Erythroblast (primary cell): ENCODE measurements at regions not wholly inside any gene's neighbourhood (a gene's known extent, or its start where the extent isn't known, plus 50 kb on each side); places are given as distances from the start of the nearest gene placed in this dataset.

Experiments
- DNase-seq, 2 experiments: peaks; one replicate each; lab custom pipeline; 2025; lab: John Stamatoyannopoulos, UW
- GATA1 ChIP-seq: IDR thresholded peaks from 2 replicates; pipeline ENCODE4 v1.6.1; 2011; ENCODE audit warnings: low read depth, mild to moderate bottlenecking, control low read depth, low read length, moderate library complexity
- POLR2A ChIP-seq: IDR thresholded peaks from 2 replicates; pipeline ENCODE4 v1.6.1; 2011; ENCODE audit warnings: mild to moderate bottlenecking, low read length

DNA sequence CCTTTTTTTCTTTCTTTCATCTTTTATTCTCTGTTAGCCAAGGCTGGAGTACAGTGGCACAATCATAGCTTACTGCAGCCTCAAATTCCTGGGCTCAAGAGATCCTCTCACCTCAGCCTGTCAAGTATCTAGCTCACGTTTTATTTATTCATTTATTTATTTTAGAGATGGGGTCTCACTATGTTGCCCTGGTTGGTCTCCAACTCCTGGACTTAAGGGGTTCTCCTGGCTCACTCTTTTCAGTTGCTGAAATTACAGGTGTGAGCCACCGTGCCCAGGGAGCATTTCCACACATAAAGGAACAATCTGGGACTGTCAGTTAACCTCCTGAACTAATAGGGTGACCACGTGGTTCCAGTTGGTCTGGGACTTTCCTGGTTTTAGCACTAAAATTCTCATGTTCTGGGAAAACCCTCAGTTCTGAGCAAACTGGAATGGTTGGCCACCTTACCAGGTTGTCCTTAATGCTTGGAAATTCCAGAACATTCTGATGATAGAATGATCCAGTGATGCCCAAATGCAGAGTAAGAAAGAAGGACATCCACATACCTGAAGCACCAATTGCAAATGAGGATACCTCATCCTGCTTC is 105.5 kb upstream of the ZNF217 start:
- TF ChIP-seq GATA1 = no peak
- no peak for TF ChIP-seq POLR2A
- no peak for DNase-seq

DNA sequence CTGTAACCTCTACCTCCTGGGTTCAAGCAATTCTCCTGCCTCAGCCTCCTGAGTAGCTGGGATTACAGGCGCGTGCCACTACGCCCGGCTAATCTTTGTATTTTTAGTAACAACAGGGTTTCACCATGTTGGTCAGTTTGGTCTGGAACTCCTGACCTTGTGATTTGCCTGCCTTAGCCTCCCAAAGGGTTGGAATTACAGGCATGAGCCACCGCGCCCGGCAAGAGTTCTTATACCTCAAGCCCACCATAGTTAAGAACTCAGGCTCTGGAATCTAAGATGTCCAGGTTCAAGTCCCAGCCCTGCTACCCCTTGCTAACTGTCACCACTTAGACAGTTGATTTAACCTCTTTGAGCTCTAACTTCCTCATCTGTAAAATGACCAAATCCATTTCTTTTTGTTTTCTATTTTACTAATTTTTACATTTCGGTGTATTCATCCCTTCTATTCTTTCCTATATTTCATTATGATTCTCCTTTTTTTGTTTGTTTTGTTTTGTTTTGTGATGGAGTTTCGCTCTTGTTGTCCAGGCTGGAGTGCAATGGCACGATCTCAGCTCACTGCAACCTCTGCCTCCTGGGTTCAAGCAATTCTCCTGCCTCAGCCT is 104.8 kb upstream of the ZNF217 start:
- no peak for DNase-seq
- TF ChIP-seq POLR2A (no peak), GATA1 (no peak)

DNA sequence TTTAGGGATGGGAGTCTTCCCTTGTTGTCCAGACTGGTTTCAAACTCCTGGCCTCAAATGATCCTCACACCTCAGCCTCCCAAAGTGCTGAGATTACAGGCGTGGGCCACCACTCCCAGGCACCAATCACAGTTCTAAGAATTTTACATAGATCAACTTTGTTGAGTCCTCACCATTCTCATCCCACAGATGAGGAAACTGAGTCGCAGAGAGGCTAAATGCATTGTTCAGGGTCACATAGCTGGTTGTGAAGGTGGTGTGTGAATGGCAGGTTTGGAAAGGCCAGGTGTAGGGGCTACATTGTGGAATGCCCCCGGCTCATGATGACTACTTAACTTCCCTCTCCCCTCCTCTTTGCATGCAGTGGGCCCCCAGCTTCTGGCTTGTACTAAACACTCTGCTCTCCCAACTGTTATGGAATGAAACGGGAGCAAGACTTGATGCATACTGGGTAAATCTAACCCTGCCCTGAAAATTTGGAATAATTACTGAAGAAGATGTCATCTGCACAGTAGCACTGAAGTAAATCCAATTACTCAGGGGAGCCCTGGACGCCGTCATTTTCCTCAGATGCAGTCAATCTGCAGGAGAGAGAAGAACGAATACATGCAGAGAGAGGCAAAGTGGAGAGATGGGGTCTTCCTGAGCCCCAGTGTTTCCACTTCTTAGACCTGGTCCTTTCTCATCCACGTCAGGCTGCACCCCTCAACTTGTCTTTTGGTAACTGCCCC is 102.3 kb upstream of the ZNF217 start:
- TF ChIP-seq GATA1 = no peak
- TF ChIP-seq POLR2A = no peak
- DNase-seq = no peak

DNA sequence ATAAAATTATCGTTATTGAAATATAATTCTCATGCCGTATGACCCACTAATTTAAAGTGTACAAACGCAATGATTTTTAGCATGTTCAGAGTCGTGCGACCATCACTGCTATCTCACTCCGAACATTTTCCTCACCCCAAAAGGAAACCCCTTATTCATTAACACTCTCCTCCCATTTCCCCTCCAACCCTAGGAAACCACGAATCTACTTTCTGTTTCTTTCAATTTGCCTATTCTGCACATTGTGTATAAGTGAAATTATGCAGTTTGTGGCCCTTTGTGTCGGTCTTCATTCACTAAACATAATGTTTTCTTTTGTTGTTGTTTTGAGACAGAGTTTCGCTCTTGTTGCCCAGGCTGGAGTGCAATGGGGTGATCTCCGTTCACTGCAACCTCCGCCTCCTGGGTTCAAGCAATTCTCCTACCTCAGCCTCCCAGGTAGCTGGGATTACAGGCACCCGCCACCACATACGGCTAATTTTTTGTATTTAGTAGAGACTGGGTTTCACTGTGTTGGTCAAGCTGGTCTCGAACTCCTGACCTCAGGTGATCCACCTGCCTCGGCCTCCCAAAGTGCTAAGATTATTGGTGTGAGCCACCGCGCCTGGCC is 99.7 kb upstream of the ZNF217 start:
- TF ChIP-seq POLR2A (no peak), GATA1 (no peak)
- no peak for DNase-seq

DNA sequence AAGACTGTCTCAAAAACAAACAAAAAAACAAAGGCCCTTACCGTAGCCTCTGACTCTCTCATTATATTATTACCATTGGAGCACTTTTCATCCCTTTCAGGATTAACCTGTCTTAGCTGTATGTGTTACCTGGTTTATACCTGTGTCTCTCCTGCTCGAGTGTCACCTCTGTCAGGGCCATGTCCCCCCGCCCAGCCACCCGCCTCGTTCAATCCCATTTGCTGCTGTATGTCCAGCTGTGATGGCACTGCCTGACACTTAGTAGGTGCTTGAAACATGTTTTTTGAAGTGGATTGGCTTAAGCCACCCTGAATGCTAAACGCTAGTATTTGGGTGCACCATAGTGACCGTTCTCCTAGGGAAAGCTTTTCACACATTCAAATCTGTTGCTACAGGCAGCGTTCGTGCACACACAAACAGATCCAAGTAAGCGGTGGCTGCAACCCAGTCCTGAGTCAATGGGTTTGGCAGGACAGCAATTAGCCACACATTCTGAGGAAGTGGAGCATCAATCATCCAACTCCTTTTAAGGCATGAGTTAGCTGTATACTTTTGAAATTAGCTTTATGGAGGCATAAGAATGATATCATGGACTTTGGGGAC is 98.9 kb upstream of the ZNF217 start:
- no peak for DNase-seq
- TF ChIP-seq GATA1 (no peak), POLR2A (no peak)

DNA sequence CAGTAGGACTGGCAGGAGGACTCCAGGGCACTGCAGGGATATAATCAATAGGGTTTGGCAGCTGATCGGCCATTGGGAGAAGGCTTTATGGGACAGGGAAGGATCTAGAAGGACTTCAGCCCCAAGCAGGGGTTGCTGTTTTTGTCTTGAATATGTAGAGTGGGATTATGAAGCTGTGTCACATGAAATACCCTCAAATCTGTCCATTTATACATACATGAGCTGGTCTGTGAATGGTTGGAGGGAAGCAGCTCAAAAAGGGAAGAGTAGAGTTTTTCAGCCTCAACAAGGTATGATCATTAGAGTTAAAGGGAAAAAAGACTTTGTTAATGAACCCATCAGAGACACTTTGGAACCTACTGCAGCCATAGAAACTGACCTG is 98.2 kb upstream of the ZNF217 start:
- no peak for TF ChIP-seq GATA1
- TF ChIP-seq POLR2A = no peak
- DNase-seq = no peak

DNA sequence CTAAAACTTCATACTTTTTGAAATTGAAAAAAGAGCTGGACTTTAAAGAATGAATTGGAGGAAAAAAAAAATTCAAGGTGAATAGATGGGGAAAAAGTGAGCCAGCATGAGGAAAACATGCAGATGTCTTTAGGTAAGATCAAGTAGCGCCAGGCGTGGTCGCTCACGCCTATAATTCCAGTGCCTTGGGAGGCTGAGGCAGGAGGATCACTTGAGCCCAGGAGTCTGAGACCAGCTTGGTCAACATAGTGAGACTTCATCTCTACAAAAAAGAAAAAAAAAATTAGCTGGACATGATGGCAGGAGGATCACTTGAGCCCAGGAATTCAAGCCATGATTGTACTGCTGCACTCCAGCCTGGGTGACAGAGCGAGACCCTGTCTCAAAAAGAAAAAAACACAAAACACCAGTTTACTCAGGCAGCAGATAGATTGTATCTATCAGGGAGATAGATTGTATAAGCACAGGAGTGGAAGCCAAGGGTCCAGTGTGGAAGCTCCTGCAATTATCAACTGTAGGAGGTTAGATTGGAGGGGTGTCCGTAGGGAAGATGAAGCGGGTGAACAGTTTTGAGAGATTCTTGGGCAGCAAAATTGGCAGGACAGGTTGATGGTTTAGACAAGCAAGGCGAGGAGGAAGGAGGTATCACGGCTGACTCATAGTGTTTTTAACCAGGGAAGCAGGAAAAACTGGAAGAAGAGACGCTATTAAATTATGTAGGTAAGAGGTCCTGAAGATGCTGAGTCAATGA is 97.6 kb upstream of the ZNF217 start:
- TF ChIP-seq GATA1 (no peak), POLR2A (no peak)
- no peak for DNase-seq

DNA sequence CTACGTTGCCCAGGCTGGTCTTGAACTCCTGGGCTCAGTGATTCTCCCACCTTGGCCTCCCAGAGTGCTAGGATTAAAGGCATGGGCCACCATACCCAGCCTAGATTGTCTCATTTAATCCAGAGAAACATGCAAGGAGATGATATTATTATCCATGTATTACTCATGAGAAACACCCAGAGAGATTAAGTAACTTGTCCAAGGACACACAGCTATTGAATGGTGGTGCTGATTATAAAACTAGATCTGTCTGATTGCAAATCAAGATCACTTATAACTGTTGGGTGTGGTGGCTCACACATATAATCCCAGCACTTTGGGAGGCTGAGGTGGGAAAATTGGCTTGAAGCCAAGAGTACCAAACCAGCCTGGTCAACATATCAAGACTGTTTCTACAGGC is 94.4 kb upstream of the ZNF217 start:
- DNase-seq = no peak
- no peak for TF ChIP-seq GATA1
- TF ChIP-seq POLR2A = no peak

DNA sequence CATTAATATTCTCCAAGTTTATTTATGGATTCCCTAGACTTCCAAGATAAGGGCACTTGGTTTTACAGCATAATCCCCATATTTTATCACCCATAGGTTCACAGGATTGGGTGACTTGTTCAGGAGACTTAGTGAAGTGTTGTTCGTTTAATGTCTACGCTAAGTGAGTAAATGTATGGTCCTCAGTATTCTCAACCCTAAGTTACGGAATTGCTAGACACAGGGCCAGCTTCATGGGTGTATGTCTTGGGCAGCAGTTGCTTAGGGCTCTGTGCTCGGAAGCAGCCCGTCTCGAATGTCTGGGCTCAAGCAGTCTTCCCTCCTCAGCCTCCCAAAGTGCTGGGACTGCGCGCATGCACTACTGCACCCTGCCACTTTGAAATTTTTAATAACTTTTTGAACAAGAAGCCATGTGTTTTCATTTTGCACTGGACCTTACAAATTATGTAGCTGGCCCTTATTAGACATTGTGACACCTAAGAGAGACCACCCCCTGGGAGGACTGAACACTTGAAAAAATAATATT is 91.5 kb upstream of the ZNF217 start:
- no peak for TF ChIP-seq GATA1
- no peak for TF ChIP-seq POLR2A
- no peak for DNase-seq

DNA sequence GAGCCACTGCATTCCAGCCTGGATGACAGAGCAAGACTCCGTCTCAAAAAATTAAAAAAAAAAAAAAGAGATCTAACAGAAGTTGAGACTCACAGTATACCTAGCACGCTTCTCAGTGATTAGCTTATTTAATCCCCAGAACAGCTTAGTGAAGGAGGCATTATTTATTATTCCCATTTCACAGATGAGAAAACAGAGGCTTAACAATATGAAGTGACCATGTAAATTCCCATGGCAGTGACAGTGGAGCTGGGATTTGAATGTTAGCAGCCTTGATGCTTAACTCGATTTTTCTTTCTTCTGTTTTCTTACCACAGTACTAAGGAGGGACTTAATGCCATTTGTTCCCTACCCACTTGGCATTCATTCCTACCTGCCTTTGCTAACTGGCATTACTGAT is 89.9 kb upstream of the ZNF217 start:
- no peak for TF ChIP-seq GATA1
- no peak for TF ChIP-seq POLR2A
- no peak for DNase-seq

DNA sequence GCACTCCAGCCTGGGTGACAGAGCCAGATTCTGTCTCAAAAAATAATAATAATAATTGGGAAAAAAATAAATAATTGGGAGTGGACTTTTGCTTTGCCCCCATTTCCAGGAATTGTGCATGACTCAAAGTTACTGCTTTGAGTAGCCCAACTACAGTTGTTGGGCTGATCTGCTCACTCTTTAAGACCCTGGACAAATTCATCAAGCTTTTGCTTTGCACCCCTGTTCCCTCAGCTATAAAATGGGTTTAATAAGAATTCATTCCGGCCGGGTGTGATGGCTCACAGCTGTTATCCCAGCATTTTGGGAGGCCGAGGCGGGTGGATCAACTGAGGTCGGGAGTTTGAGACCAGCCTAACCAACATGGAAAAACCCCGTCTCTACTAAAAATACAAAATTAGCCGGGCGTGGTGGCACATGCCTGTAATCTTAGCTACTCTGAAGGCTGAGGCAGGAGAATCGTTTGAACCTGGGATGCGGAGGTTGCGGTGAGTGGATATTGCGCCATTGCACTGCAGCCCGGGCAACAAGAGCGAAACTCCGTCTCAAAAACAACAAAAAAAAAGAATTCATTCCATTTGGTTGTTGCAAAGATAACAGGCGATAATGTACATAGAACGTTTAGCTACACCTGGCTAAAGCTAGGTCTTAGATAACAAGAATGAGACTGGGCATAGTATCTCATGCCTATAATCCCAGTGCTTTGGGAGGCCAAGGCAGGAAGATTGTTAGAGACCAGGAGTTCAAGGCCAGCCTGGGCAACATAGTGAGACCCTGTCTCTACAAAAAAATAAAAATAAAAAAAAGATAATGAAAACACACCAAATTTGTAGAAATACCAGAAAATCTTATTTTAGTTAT is 87.9 kb upstream of the ZNF217 start:
- DNase-seq = no peak
- no peak for TF ChIP-seq GATA1
- TF ChIP-seq POLR2A = no peak

DNA sequence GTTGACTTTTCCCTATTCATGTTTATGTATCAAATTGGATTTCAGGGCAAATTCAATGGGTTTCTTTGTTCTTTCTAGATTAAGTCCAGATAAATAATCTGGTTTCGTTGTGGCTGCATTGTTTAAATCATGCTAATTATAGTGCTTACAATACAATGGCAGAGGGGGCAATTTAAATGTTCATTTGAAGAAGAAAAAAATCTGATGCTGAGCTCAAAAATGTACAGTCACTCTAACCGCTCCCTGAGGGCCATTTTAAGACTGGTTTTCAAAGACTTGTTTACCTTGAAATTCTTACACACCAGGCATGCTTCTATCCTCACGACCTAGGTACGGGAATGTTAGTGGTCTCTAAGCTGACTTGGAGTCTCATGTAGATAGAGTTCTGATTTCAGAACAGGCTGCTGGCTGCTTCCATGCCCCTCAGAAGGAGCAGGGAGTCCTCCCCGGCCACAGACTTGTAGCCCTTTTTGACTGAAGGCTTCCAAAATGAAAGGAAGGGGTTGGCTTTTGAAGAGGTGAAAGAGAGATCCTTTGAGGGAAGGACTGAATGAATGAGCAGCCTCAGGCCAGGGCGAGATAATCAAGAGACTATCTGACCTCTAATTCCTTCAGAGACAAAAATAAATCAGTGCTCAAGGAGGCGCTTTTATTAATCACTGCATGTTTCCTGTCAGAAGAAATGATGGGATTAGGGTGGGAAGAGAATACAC is 86.1 kb upstream of the ZNF217 start:
- TF ChIP-seq GATA1 = no peak
- TF ChIP-seq POLR2A = no peak
- no peak for DNase-seq

DNA sequence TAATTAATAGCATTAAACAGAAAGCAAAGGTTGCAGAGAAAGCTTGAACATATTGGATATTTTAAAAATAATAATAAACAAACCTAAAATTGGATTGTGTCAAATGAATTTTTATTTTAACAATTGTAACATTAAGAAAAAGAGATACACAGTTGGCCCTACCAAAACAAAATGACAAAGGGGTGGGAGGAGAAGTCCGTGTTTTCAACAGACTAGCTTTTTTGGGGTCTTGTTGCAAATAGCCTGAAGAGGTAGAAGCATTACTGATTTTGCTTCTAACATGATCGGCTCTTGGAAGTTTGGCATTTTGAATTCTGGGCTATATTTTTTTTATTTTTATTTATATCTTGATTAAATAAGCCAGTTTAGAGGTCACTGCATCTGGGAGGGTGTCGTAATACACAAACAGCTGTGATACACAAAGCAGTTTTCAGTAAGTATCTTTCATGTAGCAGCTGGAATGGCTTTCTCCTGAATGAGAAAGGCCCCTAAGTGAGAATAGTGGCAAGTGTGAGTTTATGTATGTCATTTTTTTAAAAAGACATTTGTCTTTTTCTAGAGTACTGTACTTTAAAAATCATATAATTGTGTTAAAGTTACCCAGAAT is 85.5 kb upstream of the ZNF217 start:
- no peak for DNase-seq
- TF ChIP-seq POLR2A = no peak
- TF ChIP-seq GATA1 = no peak
